Mesendoderm (in vitro differentiated cells): ENCODE measurements at regions not wholly inside any gene's neighbourhood (a gene's known extent, or its start where the extent isn't known, plus 50 kb on each side); places are given as distances from the start of the nearest gene placed in this dataset.

Experiments used
- DNase-seq: peaks from one replicate; pipeline ENCODE4 v3.0.0; 2013
- H2AK5ac ChIP-seq: 2 replicates; pipeline ENCODE4 v1.6.1; 2013; ENCODE audit warnings: low read length, inconsistent platforms
- H2BK120ac ChIP-seq: 2 replicates; pipeline ENCODE4 v1.6.1; 2013; ENCODE audit warnings: low read depth, mild to moderate bottlenecking, low read length, moderate library complexity, mixed read lengths
- H2BK15ac ChIP-seq: replicated peaks from 2 replicates; pipeline ENCODE4 v1.6.1; 2013; ENCODE audit warnings: low read depth, mild to moderate bottlenecking, moderate library complexity
- H2BK5ac ChIP-seq: 2 replicates; pipeline ENCODE4 v1.6.1; 2013; ENCODE audit warnings: low read length, inconsistent platforms
- H3K18ac ChIP-seq: 2 replicates; pipeline ENCODE4 v1.6.1; 2013; ENCODE audit warnings: mild to moderate bottlenecking, low read length, mixed read lengths
- H3K23ac ChIP-seq: one replicate; pipeline ENCODE4 v1.6.1; 2013; ENCODE audit warnings: low read length
- H3K27ac ChIP-seq: 2 replicates; pipeline ENCODE4 v1.5.1; 2013; ENCODE audit warnings: low read depth, mild to moderate bottlenecking, inconsistent platforms, low read length, moderate library complexity
- H3K27me3 ChIP-seq: 2 replicates; pipeline ENCODE4 v1.6.1; 2013; ENCODE audit warnings: low read length, control low read depth, mild to moderate bottlenecking, inconsistent platforms; ENCODE audit not compliant: insufficient read depth, poor library complexity
- H3K36me3 ChIP-seq: 2 replicates; pipeline ENCODE4 v1.6.1; 2013; ENCODE audit warnings: low read length, inconsistent platforms; ENCODE audit not compliant: control insufficient read depth, insufficient read depth
- H3K4ac ChIP-seq: one replicate; pipeline ENCODE4 v1.6.1; 2013; ENCODE audit warnings: low read depth, mild to moderate bottlenecking, low read length, moderate library complexity
- H3K4me1 ChIP-seq: 2 replicates; pipeline ENCODE4 v1.6.1; 2013; ENCODE audit warnings: low read depth, low read length, inconsistent platforms; ENCODE audit not compliant: control insufficient read depth
- H3K4me2 ChIP-seq: 2 replicates; pipeline ENCODE4 v1.6.1; 2013; ENCODE audit warnings: low read length
- H3K4me3 ChIP-seq: 2 replicates; pipeline ENCODE4 v1.5.1; 2013; ENCODE audit warnings: mild to moderate bottlenecking, low read length
- H3K56ac ChIP-seq: one replicate; pipeline ENCODE4 v1.6.1; 2013; ENCODE audit warnings: low read length
- H3K79me1 ChIP-seq: 2 replicates; pipeline ENCODE4 v1.6.1; 2013; ENCODE audit warnings: low read length, inconsistent platforms
- H3K79me2 ChIP-seq: 2 replicates; pipeline ENCODE4 v1.6.1; 2013; ENCODE audit warnings: mild to moderate bottlenecking, low read length; ENCODE audit not compliant: control insufficient read depth, insufficient read depth
- H3K9ac ChIP-seq: 2 replicates; pipeline ENCODE4 v1.6.1; 2013; ENCODE audit warnings: low read length, inconsistent platforms
- H4K5ac ChIP-seq: one replicate; pipeline ENCODE4 v1.6.1; 2013; ENCODE audit warnings: low read length
- H4K8ac ChIP-seq: one replicate; pipeline ENCODE4 v1.6.1; 2013; ENCODE audit warnings: low read depth, mild to moderate bottlenecking, control low read depth, low read length, moderate library complexity
- WGBS: extraction: QIAGEN DNeasy Blood & Tissue Kit; methylation state at CpG from one replicate; pipeline ENCODE4 v1.1.7; 2013; ENCODE audit warnings: low lambda C conversion rate, missing lambda C conversion rate; ENCODE audit not compliant: insufficient coverage; ENCODE audit errors: extremely low coverage; 5-methylcytosine and 5-hydroxymethylcytosine counted together

GRCh38 chr16:76791151-76791550 is 399.8 kb upstream of the MON1B start:
- no peak overlapping the region for H3K27ac ChIP-seq
- no peak overlapping the region for H3K56ac ChIP-seq
- H4K8ac ChIP-seq: no peak overlapping the region
- no peak overlapping the region for H3K4me3 ChIP-seq
- no peaks in the 10 kb centered on the region for H3K27me3 ChIP-seq
- H3K18ac ChIP-seq: no peak overlapping the region
- no CpG with 5 or more reads among the region's 2 CpGs for WGBS
- DNase-seq: no peak
- no peak overlapping the region for H3K23ac ChIP-seq
- no peak overlapping the region for H2AK5ac ChIP-seq
- no peak overlapping the region for H4K5ac ChIP-seq
- no peaks in the 10 kb centered on the region for H3K79me2 ChIP-seq
- no peak overlapping the region for H2BK120ac ChIP-seq
- H3K4me1 ChIP-seq: peaks cover 2% of the 10 kb centered on the region
- H3K4me2 ChIP-seq: no peak overlapping the region
- H3K9ac ChIP-seq: no peak overlapping the region
- no peak overlapping the region for H3K4ac ChIP-seq
- H3K36me3 ChIP-seq: no peaks in the 10 kb centered on the region
- no peak overlapping the region for H2BK5ac ChIP-seq
- no peaks in the 10 kb centered on the region for H3K79me1 ChIP-seq
- no peak overlapping the region for H2BK15ac ChIP-seq

- H2BK120ac ChIP-seq: no peak overlapping the region
- no peak overlapping the region for H2BK15ac ChIP-seq
- no peak for DNase-seq
- H3K4me3 ChIP-seq: no peak overlapping the region
- no peak overlapping the region for H3K18ac ChIP-seq
- no peak overlapping the region for H3K4ac ChIP-seq
- H3K23ac ChIP-seq: no peak overlapping the region
- H2BK5ac ChIP-seq: no peak overlapping the region
- no peak overlapping the region for H3K27ac ChIP-seq
- H3K79me2 ChIP-seq: no peaks in the 10 kb centered on the region
- no peaks in the 10 kb centered on the region for H3K79me1 ChIP-seq
- WGBS: no CpG with 5 or more reads among the region's 8 CpGs
- H3K9ac ChIP-seq: no peak overlapping the region
- no peak overlapping the region for H4K5ac ChIP-seq
- peaks cover 2% of the 10 kb centered on the region for H3K4me1 ChIP-seq
- H3K56ac ChIP-seq: no peak overlapping the region
- H3K36me3 ChIP-seq: no peaks in the 10 kb centered on the region
- no peak overlapping the region for H2AK5ac ChIP-seq
- no peak overlapping the region for H3K4me2 ChIP-seq
- no peak overlapping the region for H4K8ac ChIP-seq
- H3K27me3 ChIP-seq: no peaks in the 10 kb centered on the region
Measured at GRCh38 chr16:76796416-76796815, 394.6 kb upstream of the MON1B start.

- Histone ChIP-seq H2BK120ac (no peak overlapping the region), H3K4ac (no peak overlapping the region), H3K27me3 (no peaks in the 10 kb centered on the region), H2BK15ac (no peak overlapping the region), H3K36me3 (no peaks in the 10 kb centered on the region), H3K4me3 (no peak overlapping the region), H3K9ac (no peak overlapping the region), H4K8ac (no peak overlapping the region), H2AK5ac (no peak overlapping the region), H4K5ac (no peak overlapping the region), H3K56ac (no peak overlapping the region), H3K4me1 (peaks cover 2% of the 10 kb centered on the region), H3K18ac (no peak overlapping the region), H3K27ac (no peak overlapping the region), H3K4me2 (no peak overlapping the region), H3K79me2 (no peaks in the 10 kb centered on the region), H2BK5ac (no peak overlapping the region), H3K79me1 (no peaks in the 10 kb centered on the region), H3K23ac (no peak overlapping the region)
- DNase-seq: no peak
- WGBS: no CpG with 5 or more reads among the region's 1 CpG
Measured at GRCh38 chr16:76796978-76797377, 394.0 kb upstream of the MON1B start.

GRCh38 chr16:76797457-76797856 is 393.5 kb upstream of the MON1B start:
- no peak overlapping the region for H2BK120ac ChIP-seq
- H3K79me2 ChIP-seq: no peaks in the 10 kb centered on the region
- H2AK5ac ChIP-seq: no peak overlapping the region
- H3K23ac ChIP-seq: no peak overlapping the region
- no peak overlapping the region for H4K5ac ChIP-seq
- H3K4me2 ChIP-seq: no peak overlapping the region
- no CpG with 5 or more reads among the region's 4 CpGs for WGBS
- H2BK15ac ChIP-seq: no peak overlapping the region
- H3K27ac ChIP-seq: no peak overlapping the region
- no peaks in the 10 kb centered on the region for H3K27me3 ChIP-seq
- H3K4ac ChIP-seq: no peak overlapping the region
- no peak overlapping the region for H3K18ac ChIP-seq
- no peak overlapping the region for H3K56ac ChIP-seq
- H4K8ac ChIP-seq: no peak overlapping the region
- DNase-seq: no peak
- H3K4me3 ChIP-seq: no peak overlapping the region
- no peaks in the 10 kb centered on the region for H3K79me1 ChIP-seq
- no peaks in the 10 kb centered on the region for H3K36me3 ChIP-seq
- peaks cover 2% of the 10 kb centered on the region for H3K4me1 ChIP-seq
- H3K9ac ChIP-seq: no peak overlapping the region
- no peak overlapping the region for H2BK5ac ChIP-seq

- Histone ChIP-seq H2AK5ac (no peak overlapping the region), H2BK120ac (no peak overlapping the region), H2BK5ac (no peak overlapping the region), H3K27me3 (no peaks in the 10 kb centered on the region), H3K27ac (no peak overlapping the region), H3K79me2 (no peaks in the 10 kb centered on the region), H3K79me1 (no peaks in the 10 kb centered on the region), H2BK15ac (no peak overlapping the region), H3K23ac (no peak overlapping the region), H3K4me1 (no peaks in the 10 kb centered on the region), H3K18ac (no peak overlapping the region), H3K9ac (no peak overlapping the region), H4K5ac (no peak overlapping the region), H3K36me3 (no peaks in the 10 kb centered on the region), H3K56ac (no peak overlapping the region), H3K4ac (no peak overlapping the region), H3K4me3 (no peak overlapping the region), H4K8ac (no peak overlapping the region), H3K4me2 (no peak overlapping the region)
- no CpG with 5 or more reads among the region's 6 CpGs for whole genome bisulfite sequencing
- no peak for DNase-seq
Measured at GRCh38 chr16:76800196-76800595, 390.8 kb upstream of the MON1B start.

- Histone ChIP-seq H3K4ac (no peak overlapping the region), H4K8ac (no peak overlapping the region), H3K4me2 (no peak overlapping the region), H3K4me3 (no peak overlapping the region), H3K27ac (no peak overlapping the region), H3K27me3 (no peaks in the 10 kb centered on the region), H2AK5ac (no peak overlapping the region), H3K18ac (no peak overlapping the region), H2BK15ac (no peak overlapping the region), H2BK120ac (no peak overlapping the region), H3K23ac (no peak overlapping the region), H4K5ac (no peak overlapping the region), H3K79me1 (no peaks in the 10 kb centered on the region), H3K36me3 (no peaks in the 10 kb centered on the region), H3K9ac (no peak overlapping the region), H3K79me2 (no peaks in the 10 kb centered on the region), H3K4me1 (no peaks in the 10 kb centered on the region), H3K56ac (no peak overlapping the region), H2BK5ac (no peak overlapping the region)
- DNase-seq: no peak
- no CpG with 5 or more reads among the region's 4 CpGs for WGBS
Measured at GRCh38 chr16:76801357-76801756, 389.6 kb upstream of the MON1B start.
